GM12878 (cell line): ENCODE measurements at regions not wholly inside any gene's neighbourhood (a gene's known extent, or its start where the extent isn't known, plus 50 kb on each side); places are given as distances from the start of the nearest gene placed in this dataset.

Source experiments
- ATF7 ChIP-seq: fragments of 450-650 bp; IDR thresholded peaks from 2 replicates; pipeline ENCODE4 v1.6.1; 2016; ENCODE audit warnings: low read depth, mild to moderate bottlenecking
- CTCF ChIP-seq, 3 experiments: IDR thresholded peaks in 2 of 3; conservative IDR thresholded peaks in 1 of 3; 2 replicates each; pipeline ENCODE4 v1.5.1; 2011; ENCODE audit warnings: low read depth in 3 of 3, low read length in 3 of 3, mild to moderate bottlenecking in 3 of 3, control low read depth in 2 of 3, moderate library complexity in 2 of 3, inconsistent platforms in 1 of 3, mixed read lengths in 1 of 3; ENCODE audit not compliant: control insufficient read depth in 2 of 3, insufficient read depth in 1 of 3; ENCODE audit errors: extremely low read depth in 1 of 3
- DPF2 ChIP-seq: fragments of 450-650 bp; IDR thresholded peaks from 2 replicates; pipeline ENCODE4 v1.6.1; 2017; ENCODE audit warnings: mild to moderate bottlenecking
- EZH2 ChIP-seq: IDR thresholded peaks from 2 replicates; pipeline ENCODE4 v1.6.1; 2012; ENCODE audit warnings: low read depth, mild to moderate bottlenecking, control low read depth, inconsistent platforms, low read length, borderline replicate concordance; ENCODE audit not compliant: control insufficient read depth
- HDGF ChIP-seq: fragments of 450-650 bp; IDR thresholded peaks from 2 replicates; pipeline ENCODE4 v1.6.1; 2016; ENCODE audit warnings: antibody characterized with exemption
- NFYB ChIP-seq: IDR thresholded peaks from 2 replicates; pipeline ENCODE4 v1.6.1; 2011; ENCODE audit warnings: low read depth, mild to moderate bottlenecking, low read length, improper control_type of control experiment, moderate library complexity; ENCODE audit not compliant: insufficient read depth
- POLR2A ChIP-seq: IDR thresholded peaks from 2 replicates; pipeline ENCODE4 v1.6.1; 2011; ENCODE audit warnings: low read depth, mild to moderate bottlenecking, low read length
- POLR2AphosphoS5 ChIP-seq: IDR thresholded peaks from 2 replicates; pipeline ENCODE4 v1.6.1; 2011; ENCODE audit warnings: mild to moderate bottlenecking, low read length, inconsistent platforms
- RAD21 ChIP-seq: IDR thresholded peaks from 2 replicates; pipeline ENCODE4 v1.6.1; 2011; ENCODE audit warnings: mild to moderate bottlenecking, low read depth, low read length, moderate library complexity; ENCODE audit not compliant: insufficient read depth
- RBBP5 ChIP-seq: fragments of 200-600 bp; sonication (generic); conservative IDR thresholded peaks from 2 replicates; pipeline ENCODE4 v1.6.1; 2016
- RFX5 ChIP-seq: IDR thresholded peaks from 2 replicates; pipeline ENCODE4 v1.6.1; 2011; ENCODE audit warnings: low read depth, low read length, improper control_type of control experiment
- SPI1 ChIP-seq: IDR thresholded peaks from 2 replicates; pipeline ENCODE4 v1.6.1; 2011; ENCODE audit warnings: low read depth, mild to moderate bottlenecking, low read length, moderate library complexity, borderline replicate concordance; ENCODE audit not compliant: insufficient read depth
- TF ChIP-seq, protein P1 (sequence below): fragments of 450-650 bp; conservative IDR thresholded peaks from 2 replicates; pipeline ENCODE4 v1.6.1; 2017; ENCODE audit warnings: mild to moderate bottlenecking, moderate library complexity

DNA sequence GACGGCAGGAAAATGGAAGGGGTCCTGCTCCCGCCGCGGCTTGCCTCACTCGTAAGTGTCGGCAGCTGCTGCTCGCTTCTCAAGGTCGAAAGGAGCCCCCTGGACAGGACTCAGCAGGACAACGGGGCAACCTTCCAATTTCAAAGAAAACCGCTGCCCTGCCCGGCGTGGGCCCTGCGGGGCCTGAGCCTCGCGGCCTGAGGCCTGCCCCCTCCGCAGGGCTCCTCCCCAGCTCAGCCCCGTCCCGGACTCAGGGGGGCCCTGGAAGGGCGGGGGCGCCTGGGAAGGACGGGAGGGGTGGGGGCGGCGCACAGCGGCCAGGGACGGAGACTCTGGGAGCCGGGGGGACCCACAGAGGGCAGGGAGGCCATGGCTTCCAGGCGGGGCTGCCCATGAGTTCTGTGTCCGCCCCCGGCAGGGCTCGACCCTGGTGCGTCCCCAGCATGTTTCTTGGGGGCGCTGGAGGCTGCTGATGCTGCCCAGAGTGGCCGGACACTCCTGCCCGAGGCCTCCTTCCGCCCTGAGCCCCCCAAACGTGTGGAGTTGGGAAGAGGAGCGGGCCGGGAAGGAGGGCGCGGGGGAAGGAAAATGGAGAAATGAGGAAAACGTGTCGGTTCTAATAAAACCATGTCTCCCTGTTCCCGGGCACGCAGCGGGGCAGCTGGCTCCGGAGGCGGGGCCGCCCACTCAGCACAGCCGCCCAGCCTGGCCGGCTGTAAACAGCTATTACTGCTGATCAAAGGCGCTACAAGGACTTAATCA lies 114.6 kb downstream of the DLL1 start:
- TF ChIP-seq HDGF (no peak), CTCF (IDR thresholded peaks at IDR 0.05 in 2 of 3, conservative IDR thresholded peaks at IDR 0.05 in 1 of 3; ENCODE audit: control insufficient read depth in 2 of 3, extremely low read depth in 1 of 3, insufficient read depth in 1 of 3, low read depth in 3 of 3, low read length in 3 of 3) (no peak), RBBP5 (no peak), SPI1 (no peak), RFX5 (no peak), NFYB (no peak), POLR2A (no peak), RAD21 (no peak), DPF2 (no peak), ATF7 (no peak), POLR2AphosphoS5 (no peak), EZH2 (no peak)
- TF ChIP-seq, protein P1, sequence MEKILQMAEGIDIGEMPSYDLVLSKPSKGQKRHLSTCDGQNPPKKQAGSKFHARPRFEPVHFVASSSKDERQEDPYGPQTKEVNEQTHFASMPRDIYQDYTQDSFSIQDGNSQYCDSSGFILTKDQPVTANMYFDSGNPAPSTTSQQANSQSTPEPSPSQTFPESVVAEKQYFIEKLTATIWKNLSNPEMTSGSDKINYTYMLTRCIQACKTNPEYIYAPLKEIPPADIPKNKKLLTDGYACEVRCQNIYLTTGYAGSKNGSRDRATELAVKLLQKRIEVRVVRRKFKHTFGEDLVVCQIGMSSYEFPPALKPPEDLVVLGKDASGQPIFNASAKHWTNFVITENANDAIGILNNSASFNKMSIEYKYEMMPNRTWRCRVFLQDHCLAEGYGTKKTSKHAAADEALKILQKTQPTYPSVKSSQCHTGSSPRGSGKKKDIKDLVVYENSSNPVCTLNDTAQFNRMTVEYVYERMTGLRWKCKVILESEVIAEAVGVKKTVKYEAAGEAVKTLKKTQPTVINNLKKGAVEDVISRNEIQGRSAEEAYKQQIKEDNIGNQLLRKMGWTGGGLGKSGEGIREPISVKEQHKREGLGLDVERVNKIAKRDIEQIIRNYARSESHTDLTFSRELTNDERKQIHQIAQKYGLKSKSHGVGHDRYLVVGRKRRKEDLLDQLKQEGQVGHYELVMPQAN, result no peak
